PFSK-1 (cell line): ENCODE measurements at regions not wholly inside any gene's neighbourhood (a gene's known extent, or its start where the extent isn't known, plus 50 kb on each side); places are given as distances from the start of the nearest gene placed in this dataset.

Experiments
- FOXP2 ChIP-seq: optimal IDR thresholded peaks from 2 replicates; pipeline ENCODE3; 2011; ENCODE audit warnings: borderline replicate concordance, control low read depth, inconsistent platforms; ENCODE audit not compliant: insufficient read depth; ENCODE audit errors: extremely low read length, extremely low read depth
- POLR2AphosphoS5 ChIP-seq: IDR thresholded peaks from 2 replicates; pipeline ENCODE4 v1.6.1; 2012; ENCODE audit warnings: low read depth, mild to moderate bottlenecking, control low read depth, low read length, moderate library complexity
- SIN3A ChIP-seq: IDR thresholded peaks from 2 replicates; pipeline ENCODE4 v1.6.1; 2012; ENCODE audit warnings: mild to moderate bottlenecking, low read length, moderate library complexity, borderline replicate concordance; ENCODE audit not compliant: insufficient read depth
- TAF1 ChIP-seq: IDR thresholded peaks from 2 replicates; pipeline ENCODE4 v1.6.1; 2012; ENCODE audit warnings: low read length, control low read depth, borderline replicate concordance; ENCODE audit not compliant: insufficient read depth
- TF ChIP-seq, protein P1 (sequence below), 2 experiments: IDR thresholded peaks; 2 replicates each; pipeline versions ENCODE4 v1.6.1 to v1.8.0; 2011 to 2012; ENCODE audit warnings: low read depth in 2 of 2, low read length in 2 of 2, control low read depth in 1 of 2, inconsistent platforms in 1 of 2, mild to moderate bottlenecking in 1 of 2, moderate library complexity in 1 of 2; ENCODE audit not compliant: insufficient read depth in 1 of 2

DNA sequence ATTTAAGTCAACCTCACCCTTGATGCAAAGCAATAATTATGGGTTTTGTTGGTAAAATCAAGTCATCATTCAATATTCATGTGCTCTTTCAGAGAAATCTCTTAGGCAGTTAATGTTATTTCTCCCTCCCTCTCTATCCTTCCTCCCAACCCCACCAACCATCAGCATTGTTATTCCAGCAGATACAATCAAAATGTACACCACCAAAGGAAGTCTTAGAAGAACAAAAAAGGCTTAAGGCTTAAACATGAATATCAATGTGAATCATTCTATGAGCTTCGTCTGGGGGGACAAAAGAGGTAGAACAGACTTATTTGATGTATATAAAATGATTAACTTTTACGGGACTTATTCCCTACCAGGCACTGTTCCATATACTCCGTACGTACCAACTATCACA is 404.4 kb downstream of the ARHGEF28 start:
- TF ChIP-seq TAF1 (no peak), FOXP2 (no peak), SIN3A (no peak), POLR2AphosphoS5 (no peak)
- TF ChIP-seq, protein P1, sequence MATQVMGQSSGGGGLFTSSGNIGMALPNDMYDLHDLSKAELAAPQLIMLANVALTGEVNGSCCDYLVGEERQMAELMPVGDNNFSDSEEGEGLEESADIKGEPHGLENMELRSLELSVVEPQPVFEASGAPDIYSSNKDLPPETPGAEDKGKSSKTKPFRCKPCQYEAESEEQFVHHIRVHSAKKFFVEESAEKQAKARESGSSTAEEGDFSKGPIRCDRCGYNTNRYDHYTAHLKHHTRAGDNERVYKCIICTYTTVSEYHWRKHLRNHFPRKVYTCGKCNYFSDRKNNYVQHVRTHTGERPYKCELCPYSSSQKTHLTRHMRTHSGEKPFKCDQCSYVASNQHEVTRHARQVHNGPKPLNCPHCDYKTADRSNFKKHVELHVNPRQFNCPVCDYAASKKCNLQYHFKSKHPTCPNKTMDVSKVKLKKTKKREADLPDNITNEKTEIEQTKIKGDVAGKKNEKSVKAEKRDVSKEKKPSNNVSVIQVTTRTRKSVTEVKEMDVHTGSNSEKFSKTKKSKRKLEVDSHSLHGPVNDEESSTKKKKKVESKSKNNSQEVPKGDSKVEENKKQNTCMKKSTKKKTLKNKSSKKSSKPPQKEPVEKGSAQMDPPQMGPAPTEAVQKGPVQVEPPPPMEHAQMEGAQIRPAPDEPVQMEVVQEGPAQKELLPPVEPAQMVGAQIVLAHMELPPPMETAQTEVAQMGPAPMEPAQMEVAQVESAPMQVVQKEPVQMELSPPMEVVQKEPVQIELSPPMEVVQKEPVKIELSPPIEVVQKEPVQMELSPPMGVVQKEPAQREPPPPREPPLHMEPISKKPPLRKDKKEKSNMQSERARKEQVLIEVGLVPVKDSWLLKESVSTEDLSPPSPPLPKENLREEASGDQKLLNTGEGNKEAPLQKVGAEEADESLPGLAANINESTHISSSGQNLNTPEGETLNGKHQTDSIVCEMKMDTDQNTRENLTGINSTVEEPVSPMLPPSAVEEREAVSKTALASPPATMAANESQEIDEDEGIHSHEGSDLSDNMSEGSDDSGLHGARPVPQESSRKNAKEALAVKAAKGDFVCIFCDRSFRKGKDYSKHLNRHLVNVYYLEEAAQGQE (IDR thresholded peaks at IDR 0.05; ENCODE audit: insufficient read depth in 1 of 2, low read depth in 2 of 2, low read length in 2 of 2): no peak

DNA sequence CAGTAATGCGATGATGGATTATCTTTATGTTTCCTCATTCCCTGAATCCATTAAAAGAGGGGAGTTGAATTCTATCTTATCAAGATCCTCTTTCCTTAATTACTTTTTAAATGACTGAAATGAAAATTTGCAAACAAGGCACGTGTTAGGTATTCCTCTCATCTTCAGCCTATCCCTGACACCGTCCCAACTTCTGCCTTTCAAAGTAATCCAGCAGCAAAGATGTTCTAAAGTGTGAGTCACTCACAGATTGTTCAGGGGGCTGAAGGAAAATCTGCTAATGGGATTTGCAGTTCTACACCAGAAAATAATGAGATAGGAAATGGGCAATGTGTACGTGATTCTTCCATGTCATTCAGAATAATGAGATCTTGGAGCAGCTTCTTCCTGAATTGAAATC is 403.0 kb downstream of the ARHGEF28 start:
- TF ChIP-seq FOXP2 (no peak), POLR2AphosphoS5 (no peak), SIN3A (no peak)

DNA sequence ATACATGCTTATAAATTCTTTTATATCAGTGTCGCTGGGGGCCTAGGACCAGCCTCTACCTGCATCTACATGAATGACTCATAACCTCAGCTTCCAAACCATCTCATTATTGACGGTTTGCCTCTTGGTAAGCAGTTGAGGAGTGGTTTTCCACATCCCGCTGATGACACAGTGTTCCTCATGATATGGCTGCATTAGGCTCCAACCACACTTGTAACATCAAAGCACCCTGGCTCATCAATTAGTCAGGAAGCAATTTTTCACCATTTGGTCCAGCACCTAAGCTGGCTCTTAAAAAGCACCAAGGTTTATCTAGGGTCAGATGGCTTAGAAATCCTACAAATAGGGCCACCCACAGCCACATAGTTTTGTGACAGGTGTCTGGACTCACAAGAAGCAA is 402.4 kb downstream of the ARHGEF28 start:
- TF ChIP-seq POLR2AphosphoS5: no peak
- TF ChIP-seq SIN3A: no peak
- no peak for TF ChIP-seq TAF1
- TF ChIP-seq, protein P1 (IDR thresholded peaks at IDR 0.05; ENCODE audit: insufficient read depth in 1 of 2, low read depth in 2 of 2, low read length in 2 of 2): no peak
- no peak for TF ChIP-seq FOXP2

DNA sequence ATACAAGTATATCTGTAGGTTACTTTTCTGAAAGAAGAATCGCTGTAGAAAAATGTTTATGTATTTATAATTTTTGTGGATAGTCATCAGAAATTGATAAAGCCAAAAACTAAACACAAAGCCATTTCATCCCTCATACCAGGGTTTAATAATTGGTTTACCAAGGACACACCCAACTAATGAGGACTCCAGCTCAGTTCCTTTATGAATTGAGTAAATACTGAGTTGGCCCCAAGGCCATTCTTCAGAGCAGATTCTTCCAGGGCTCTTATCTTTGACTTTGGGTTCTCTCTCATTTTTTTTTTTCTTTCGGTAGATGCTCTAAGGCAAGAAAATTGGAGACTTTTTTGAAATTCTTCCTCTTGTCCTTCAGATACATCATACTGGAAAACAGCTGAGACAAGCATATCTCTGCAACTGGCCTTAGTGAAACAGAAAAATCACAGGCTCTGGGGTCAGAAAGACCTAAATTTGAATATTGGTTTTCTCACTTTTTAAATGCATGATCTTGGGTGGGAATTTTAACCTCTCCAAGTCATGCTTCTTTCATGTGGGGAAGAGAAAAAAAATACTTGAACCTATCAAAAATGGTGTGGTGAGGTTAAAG is 401.8 kb downstream of the ARHGEF28 start:
- TF ChIP-seq, protein P1 (IDR thresholded peaks at IDR 0.05; ENCODE audit: insufficient read depth in 1 of 2, low read depth in 2 of 2, low read length in 2 of 2): no peak
- TF ChIP-seq SIN3A (no peak), POLR2AphosphoS5 (no peak), TAF1 (no peak), FOXP2 (no peak)

DNA sequence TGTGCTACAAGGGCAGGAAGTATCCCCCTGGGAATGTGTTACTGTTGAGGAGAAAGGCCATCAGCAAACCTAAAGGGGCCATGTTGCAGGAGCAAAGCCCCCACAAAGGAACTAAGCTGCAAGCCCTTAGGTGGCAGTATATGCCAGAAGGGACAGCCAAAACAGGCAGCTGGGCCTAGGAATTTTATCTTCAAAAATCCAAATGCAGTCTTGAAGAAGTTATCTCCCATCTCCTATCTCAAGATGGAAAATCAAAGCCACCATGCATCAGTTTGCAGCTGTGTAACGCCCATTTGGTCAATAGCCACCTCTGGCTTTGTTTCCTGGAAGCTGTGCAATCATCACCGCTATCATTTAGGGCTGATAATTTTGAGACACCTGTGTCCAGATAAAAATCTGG is 400.3 kb downstream of the ARHGEF28 start:
- no peak for TF ChIP-seq POLR2AphosphoS5
- TF ChIP-seq, protein P1 (IDR thresholded peaks at IDR 0.05; ENCODE audit: insufficient read depth in 1 of 2, low read depth in 2 of 2, low read length in 2 of 2): no peak
- TF ChIP-seq SIN3A: no peak
- no peak for TF ChIP-seq TAF1
- TF ChIP-seq FOXP2: no peak
